ENCODE measurements at regions not wholly inside any gene's neighbourhood (a gene's known extent, or its start where the extent isn't known, plus 50 kb on each side); places are given as distances from the start of the nearest gene placed in this dataset.

DNA sequence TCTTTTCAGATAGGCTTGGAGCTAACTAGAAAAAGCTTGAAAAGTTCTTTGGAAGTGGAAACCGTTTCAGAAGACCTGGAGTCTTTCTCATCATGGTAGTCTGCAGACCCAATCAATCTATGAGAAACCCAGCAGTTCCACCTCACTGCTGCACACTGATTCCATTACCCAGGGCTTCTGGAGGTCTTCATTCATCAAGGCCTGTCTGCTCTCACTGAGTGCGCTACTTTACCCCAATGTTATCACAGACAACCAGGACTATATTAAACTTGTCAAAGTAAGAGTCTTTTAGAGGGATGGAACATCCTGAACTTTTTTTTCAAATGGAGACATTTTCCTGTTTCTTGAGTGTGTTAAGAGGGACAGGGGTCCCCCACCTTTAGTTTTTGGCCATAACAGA is 93.1 kb downstream of the BOD1 start:
- Histone ChIP-seq H3K79me2 (ENCODE audit: insufficient read depth) (no peaks in the 10 kb centered on the region), H3K9me2 (no peaks in the 10 kb centered on the region), H3K27me3 (ENCODE audit: insufficient read depth) (no peaks in the 10 kb centered on the region; the same call in 1 of the 2 replicates), H3K9ac (no peak overlapping the region), H2AFZ (ENCODE audit: low read depth) (no peak overlapping the region), H3K27ac (ENCODE audit: low read depth in 2 of 2, low read length in 1 of 2) (no peak overlapping the region), H3K36me3 (replicated peaks in 1 of 2; ENCODE audit: control insufficient read depth in 1 of 2, insufficient read depth in 2 of 2, low read length in 1 of 2) (no peaks in the 10 kb centered on the region), H3K9me3 (no peaks in the 10 kb centered on the region; the same call in 1 of the 2 replicates), H3F3A (replicated peaks; ENCODE audit: insufficient read depth) (no peaks in the 10 kb centered on the region), H3K4me2 (no peak overlapping the region), H3K4me3 (ENCODE audit: low read depth in 2 of 2, low read length in 1 of 2) (no peak overlapping the region), H4K20me1 (ENCODE audit: insufficient read depth) (no peaks in the 10 kb centered on the region), H3K4me1 (ENCODE audit: control insufficient read depth in 1 of 2, insufficient read depth in 2 of 2, low read depth in 1 of 2, low read length in 1 of 2) (no peaks in the 10 kb centered on the region)
- CTCF ChIA-PET, result no interaction called here
- POLR2A ChIA-PET, result no interaction called here
- TF ChIP-seq, protein P1, sequence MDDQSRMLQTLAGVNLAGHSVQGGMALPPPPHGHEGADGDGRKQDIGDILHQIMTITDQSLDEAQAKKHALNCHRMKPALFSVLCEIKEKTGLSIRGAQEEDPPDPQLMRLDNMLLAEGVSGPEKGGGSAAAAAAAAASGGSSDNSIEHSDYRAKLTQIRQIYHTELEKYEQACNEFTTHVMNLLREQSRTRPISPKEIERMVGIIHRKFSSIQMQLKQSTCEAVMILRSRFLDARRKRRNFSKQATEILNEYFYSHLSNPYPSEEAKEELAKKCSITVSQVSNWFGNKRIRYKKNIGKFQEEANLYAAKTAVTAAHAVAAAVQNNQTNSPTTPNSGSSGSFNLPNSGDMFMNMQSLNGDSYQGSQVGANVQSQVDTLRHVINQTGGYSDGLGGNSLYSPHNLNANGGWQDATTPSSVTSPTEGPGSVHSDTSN (IDR thresholded peaks at IDR 0.05), result no peak
- TF ChIP-seq JUND (IDR thresholded peaks at IDR 0.05), result no peak
- TF ChIP-seq CHD2 (IDR thresholded peaks at IDR 0.05; ENCODE audit: low read length, partially characterized antibody), result no peak
- no peak for TF ChIP-seq MEF2A (IDR thresholded peaks at IDR 0.05; ENCODE audit: borderline replicate concordance, low read depth)
- TF ChIP-seq EP300 (IDR thresholded peaks at IDR 0.05; ENCODE audit: borderline replicate concordance in 1 of 2, low read depth in 1 of 2, low read length in 1 of 2), result no peak
- TF ChIP-seq, protein P2, sequence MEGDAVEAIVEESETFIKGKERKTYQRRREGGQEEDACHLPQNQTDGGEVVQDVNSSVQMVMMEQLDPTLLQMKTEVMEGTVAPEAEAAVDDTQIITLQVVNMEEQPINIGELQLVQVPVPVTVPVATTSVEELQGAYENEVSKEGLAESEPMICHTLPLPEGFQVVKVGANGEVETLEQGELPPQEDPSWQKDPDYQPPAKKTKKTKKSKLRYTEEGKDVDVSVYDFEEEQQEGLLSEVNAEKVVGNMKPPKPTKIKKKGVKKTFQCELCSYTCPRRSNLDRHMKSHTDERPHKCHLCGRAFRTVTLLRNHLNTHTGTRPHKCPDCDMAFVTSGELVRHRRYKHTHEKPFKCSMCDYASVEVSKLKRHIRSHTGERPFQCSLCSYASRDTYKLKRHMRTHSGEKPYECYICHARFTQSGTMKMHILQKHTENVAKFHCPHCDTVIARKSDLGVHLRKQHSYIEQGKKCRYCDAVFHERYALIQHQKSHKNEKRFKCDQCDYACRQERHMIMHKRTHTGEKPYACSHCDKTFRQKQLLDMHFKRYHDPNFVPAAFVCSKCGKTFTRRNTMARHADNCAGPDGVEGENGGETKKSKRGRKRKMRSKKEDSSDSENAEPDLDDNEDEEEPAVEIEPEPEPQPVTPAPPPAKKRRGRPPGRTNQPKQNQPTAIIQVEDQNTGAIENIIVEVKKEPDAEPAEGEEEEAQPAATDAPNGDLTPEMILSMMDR (IDR thresholded peaks at IDR 0.05), result no peak
- no peak for TF ChIP-seq TAF1 (IDR thresholded peaks at IDR 0.05; ENCODE audit: borderline replicate concordance, low read depth, low read length)
- TF ChIP-seq, protein P3, sequence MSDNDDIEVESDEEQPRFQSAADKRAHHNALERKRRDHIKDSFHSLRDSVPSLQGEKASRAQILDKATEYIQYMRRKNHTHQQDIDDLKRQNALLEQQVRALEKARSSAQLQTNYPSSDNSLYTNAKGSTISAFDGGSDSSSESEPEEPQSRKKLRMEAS (IDR thresholded peaks at IDR 0.05; ENCODE audit: low read depth), result no peak
- 17% methylated on average over 2 of the region's 2 CpGs for WGBS (ENCODE audit: low lambda C conversion rate)
- DNase-seq, result no peak

DNA sequence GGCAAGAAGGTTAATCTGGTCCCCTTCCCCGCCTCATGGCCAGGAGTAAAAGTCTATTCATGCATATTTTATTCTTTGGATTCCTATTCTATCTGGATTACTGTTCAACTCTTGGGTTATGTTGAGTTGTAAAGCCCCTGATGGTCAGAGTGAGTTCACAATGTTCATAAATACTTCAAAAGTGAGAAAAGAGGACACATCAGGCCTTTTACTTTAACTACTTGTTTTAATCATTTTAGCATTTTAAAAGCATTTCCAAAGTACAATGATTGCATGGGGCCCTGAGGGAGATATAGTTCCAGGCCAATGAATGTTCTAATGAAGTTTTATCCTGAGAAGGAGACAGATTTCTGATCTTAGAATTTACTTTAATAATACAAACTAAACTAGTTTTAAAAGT is 93.9 kb downstream of the BOD1 start:
- Histone ChIP-seq H2AFZ (ENCODE audit: low read depth) (no peak overlapping the region), H3K36me3 (replicated peaks in 1 of 2; ENCODE audit: control insufficient read depth in 1 of 2, insufficient read depth in 2 of 2, low read length in 1 of 2) (no peaks in the 10 kb centered on the region), H3K79me2 (ENCODE audit: insufficient read depth) (no peaks in the 10 kb centered on the region), H3K9me3 (no peaks in the 10 kb centered on the region; the same call in 1 of the 2 replicates), H3K9ac (no peak overlapping the region), H3K27ac (ENCODE audit: low read depth in 2 of 2, low read length in 1 of 2) (no peak overlapping the region), H3K4me3 (ENCODE audit: low read depth in 2 of 2, low read length in 1 of 2) (no peak overlapping the region), H3K27me3 (ENCODE audit: insufficient read depth) (no peaks in the 10 kb centered on the region; the same call in 1 of the 2 replicates), H3K9me2 (no peaks in the 10 kb centered on the region), H4K20me1 (ENCODE audit: insufficient read depth) (no peaks in the 10 kb centered on the region), H3F3A (replicated peaks; ENCODE audit: insufficient read depth) (no peaks in the 10 kb centered on the region), H3K4me1 (ENCODE audit: control insufficient read depth in 1 of 2, insufficient read depth in 2 of 2, low read depth in 1 of 2, low read length in 1 of 2) (no peaks in the 10 kb centered on the region), H3K4me2 (no peak overlapping the region)
- ChIA-PET POLR2A (no interaction called here), CTCF (no interaction called here)
- 14% methylated on average over 1 of the region's 1 CpG for WGBS (ENCODE audit: low lambda C conversion rate)
- TF ChIP-seq, protein P4, sequence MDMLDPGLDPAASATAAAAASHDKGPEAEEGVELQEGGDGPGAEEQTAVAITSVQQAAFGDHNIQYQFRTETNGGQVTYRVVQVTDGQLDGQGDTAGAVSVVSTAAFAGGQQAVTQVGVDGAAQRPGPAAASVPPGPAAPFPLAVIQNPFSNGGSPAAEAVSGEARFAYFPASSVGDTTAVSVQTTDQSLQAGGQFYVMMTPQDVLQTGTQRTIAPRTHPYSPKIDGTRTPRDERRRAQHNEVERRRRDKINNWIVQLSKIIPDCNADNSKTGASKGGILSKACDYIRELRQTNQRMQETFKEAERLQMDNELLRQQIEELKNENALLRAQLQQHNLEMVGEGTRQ (IDR thresholded peaks at IDR 0.05; ENCODE audit: borderline replicate concordance, low read depth, low read length), result no peak
- TF ChIP-seq EP300 (IDR thresholded peaks at IDR 0.05; ENCODE audit: borderline replicate concordance in 1 of 2, low read depth in 1 of 2, low read length in 1 of 2) (no peak), MEF2A (IDR thresholded peaks at IDR 0.05; ENCODE audit: borderline replicate concordance, low read depth) (no peak), POLR2AphosphoS5 (IDR thresholded peaks at IDR 0.05; ENCODE audit: low read depth, low read length) (no peak), EZH2phosphoT487 (IDR thresholded peaks at IDR 0.05; ENCODE audit: borderline replicate concordance, low read depth) (no peak)
- TF ChIP-seq, protein P1 (IDR thresholded peaks at IDR 0.05), result no peak
- no peak for DNase-seq
